Muscle of leg (tissue), 3 donors: ENCODE measurements at regions not wholly inside any gene's neighbourhood (a gene's known extent, or its start where the extent isn't known, plus 50 kb on each side); places are given as distances from the start of the nearest gene placed in this dataset.

Experiments
- DNase-seq: peaks from one replicate; pipeline ENCODE4 v3.0.0; 2013
- H3K27ac ChIP-seq: one replicate; pipeline ENCODE4 v1.5.1; 2013; ENCODE audit warnings: mild to moderate bottlenecking, low read length, control low read depth
- H3K27me3 ChIP-seq: one replicate; pipeline ENCODE4 v1.6.1; 2013; ENCODE audit warnings: low read length; ENCODE audit not compliant: control insufficient read depth, insufficient read depth
- H3K36me3 ChIP-seq: one replicate; pipeline ENCODE4 v1.6.1; 2013; ENCODE audit warnings: low read length; ENCODE audit not compliant: control insufficient read depth, insufficient read depth
- H3K4me1 ChIP-seq: one replicate; pipeline ENCODE4 v1.6.1; 2013; ENCODE audit warnings: low read length; ENCODE audit not compliant: control insufficient read depth, insufficient read depth
- H3K4me3 ChIP-seq: one replicate; pipeline ENCODE4 v1.5.1; 2013; ENCODE audit warnings: low read length, control low read depth
- H3K9me3 ChIP-seq: replicated peaks from 2 replicates; pipeline ENCODE4 v1.6.1; 2013; ENCODE audit warnings: low read depth, low read length; ENCODE audit not compliant: control insufficient read depth
- WGBS: methylation state at CpG from one replicate; pipeline ENCODE4 v1.1.5; 2013; ENCODE audit warnings: missing lambda C conversion rate; ENCODE audit not compliant: insufficient coverage; 5-methylcytosine and 5-hydroxymethylcytosine counted together

DNA sequence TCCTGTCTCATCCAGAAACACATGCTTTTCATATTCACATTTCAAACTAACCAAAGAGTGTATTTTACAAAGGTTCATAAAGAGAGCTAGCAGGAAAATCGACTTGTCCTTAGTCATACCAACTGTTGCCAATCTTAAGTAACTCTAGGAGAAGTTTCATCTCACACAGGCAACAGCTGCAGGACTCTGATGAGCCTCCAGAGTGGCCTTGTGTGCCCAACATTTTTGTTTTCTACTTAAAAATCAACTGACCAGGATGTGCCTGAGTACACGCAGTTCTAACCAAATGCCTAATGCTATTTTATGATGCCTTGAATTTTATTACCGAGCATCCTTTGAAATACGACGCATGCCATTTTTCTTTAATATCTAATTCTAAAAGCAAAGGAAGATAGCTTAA lies 595.9 kb upstream of the LRRTM4 start:
- Histone ChIP-seq H3K27ac (no peak overlapping the region), H3K27me3 (no peaks in the 10 kb centered on the region), H3K4me3 (no peak overlapping the region), H3K36me3 (no peaks in the 10 kb centered on the region), H3K9me3 (no peaks in the 10 kb centered on the region), H3K4me1 (peaks cover 2% of the 10 kb centered on the region)
- WGBS: 0% methylated on average over 1 of the region's 5 CpGs
- DNase-seq: peak; percentile 38

DNA sequence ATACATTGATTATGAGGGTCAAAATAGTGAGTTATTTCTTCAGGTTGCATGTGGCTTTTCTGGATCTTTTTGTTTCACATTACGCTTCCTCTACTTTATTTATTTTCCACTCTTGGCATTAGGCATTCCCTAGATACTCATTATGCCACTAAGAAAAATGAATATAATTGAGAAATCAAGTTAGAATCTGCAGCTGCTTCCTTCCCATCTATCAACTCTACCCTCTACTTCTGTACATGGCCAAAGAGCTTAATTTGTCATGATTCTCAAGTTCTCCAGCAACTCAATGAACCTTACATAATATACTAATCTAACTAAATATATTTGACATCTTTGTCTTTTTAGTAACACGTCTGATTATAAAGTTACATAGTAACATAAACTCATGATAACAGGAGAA lies 598.1 kb upstream of the LRRTM4 start:
- WGBS: no CpG with 5 or more reads among the region's 2 CpGs
- no peak overlapping the region for H3K27ac ChIP-seq
- DNase-seq: peak; percentile 6

DNA sequence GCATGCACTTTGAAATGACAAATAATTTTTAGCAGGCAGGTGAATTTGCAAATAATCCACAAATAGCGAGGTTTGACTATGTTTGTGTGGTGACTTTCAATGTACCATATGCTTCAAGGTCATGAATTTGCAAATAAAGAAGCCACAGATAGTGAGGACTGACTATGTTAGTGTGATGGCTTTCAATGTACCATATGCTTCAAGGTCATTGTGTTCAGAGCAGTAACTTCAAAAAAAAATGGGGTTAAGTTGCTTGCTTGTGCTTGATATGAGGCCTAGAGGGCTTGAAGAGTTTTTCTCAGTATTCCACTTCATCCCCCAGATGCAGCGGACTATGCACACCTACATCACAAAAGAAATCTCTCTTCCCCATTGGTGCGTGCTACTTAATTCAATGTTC lies 602.9 kb upstream of the LRRTM4 start:
- Histone ChIP-seq H3K27me3 (no peaks in the 10 kb centered on the region), H3K4me3 (no peak overlapping the region), H3K9me3 (no peaks in the 10 kb centered on the region), H3K27ac (no peak overlapping the region), H3K36me3 (no peaks in the 10 kb centered on the region), H3K4me1 (peaks cover 3% of the 10 kb centered on the region)
- WGBS: 80% methylated on average over 1 of the region's 3 CpGs
- no peak for DNase-seq

More for the DNA sequence above, 598.1 kb upstream of the LRRTM4 start:
- no peaks in the 10 kb centered on the region for H3K27me3 ChIP-seq
- no peaks in the 10 kb centered on the region for H3K36me3 ChIP-seq
- H3K4me3 ChIP-seq: no peak overlapping the region
- H3K4me1 ChIP-seq: peaks cover 2% of the 10 kb centered on the region
- no peaks in the 10 kb centered on the region for H3K9me3 ChIP-seq

DNA sequence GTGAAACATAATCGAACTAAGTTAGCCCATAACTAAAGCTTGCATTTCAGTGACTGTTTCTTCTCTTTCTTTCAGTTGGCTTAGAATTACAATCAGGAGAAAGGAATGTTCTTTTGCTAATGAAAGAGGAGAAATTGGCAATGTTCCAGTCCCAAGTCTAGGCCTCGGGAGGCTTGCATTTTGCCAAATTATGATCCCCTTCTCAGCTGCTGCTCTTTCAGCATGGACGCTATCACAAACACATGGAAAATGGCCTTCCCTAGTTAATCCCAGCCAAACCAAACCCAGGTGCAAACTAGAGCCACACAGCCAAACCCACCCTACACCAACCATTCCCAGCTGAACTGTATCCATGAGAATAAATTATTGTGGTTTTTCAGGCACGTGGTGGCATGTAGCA lies 605.2 kb upstream of the LRRTM4 start:
- WGBS: 47% methylated on average over 2 of the region's 4 CpGs
- H3K9me3 ChIP-seq: no peaks in the 10 kb centered on the region
- peaks cover 3% of the 10 kb centered on the region for H3K4me1 ChIP-seq
- H3K27me3 ChIP-seq: no peaks in the 10 kb centered on the region
- H3K4me3 ChIP-seq: no peak overlapping the region
- H3K27ac ChIP-seq: no peak overlapping the region
- no peaks in the 10 kb centered on the region for H3K36me3 ChIP-seq
- DNase-seq: peak; percentile 83

- Histone ChIP-seq H3K9me3 (no peaks in the 10 kb centered on the region), H3K4me1 (no peaks in the 10 kb centered on the region), H3K27me3 (no peaks in the 10 kb centered on the region), H3K4me3 (no peak overlapping the region), H3K36me3 (no peaks in the 10 kb centered on the region), H3K27ac (no peak overlapping the region)
- 43% methylated on average over 1 of the region's 4 CpGs for WGBS
- no peak for DNase-seq
These were observed 610.5 kb upstream of the LRRTM4 start for GRCh38 chr2:78132391-78133370.

DNA sequence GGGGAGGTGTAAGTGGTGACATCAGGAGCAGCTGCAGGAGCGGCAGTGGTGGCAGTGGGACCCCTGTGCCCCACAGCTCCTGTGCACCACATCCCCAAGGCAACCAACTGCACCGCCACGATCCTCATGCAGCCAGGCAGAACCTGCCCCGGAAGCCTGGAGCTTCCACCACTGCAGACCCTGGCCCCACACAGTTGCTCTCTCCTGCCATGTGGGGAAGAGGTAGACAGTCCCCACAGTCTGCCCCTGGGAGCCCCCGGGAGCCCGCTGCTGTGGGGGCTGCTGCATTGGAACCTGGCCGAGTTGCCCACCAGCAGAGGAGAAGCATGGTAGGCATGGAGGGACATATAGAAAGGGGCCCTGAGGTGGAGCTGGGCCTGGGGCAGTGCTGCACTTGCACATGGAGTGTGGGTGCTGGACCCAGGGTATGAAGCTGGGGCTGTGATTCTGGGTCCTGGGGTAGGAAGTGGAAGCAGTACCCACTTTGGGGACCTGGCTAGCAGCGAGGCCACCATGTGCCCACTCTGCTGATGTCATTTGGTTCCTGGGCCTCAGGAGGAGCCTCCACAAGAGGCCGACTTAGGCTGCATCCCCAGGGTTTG lies 623.3 kb upstream of the LRRTM4 start:
- Histone ChIP-seq H3K4me3 (no peak overlapping the region), H3K27ac (no peak overlapping the region), H3K9me3 (no peaks in the 10 kb centered on the region), H3K4me1 (no peaks in the 10 kb centered on the region), H3K27me3 (no peaks in the 10 kb centered on the region), H3K36me3 (no peaks in the 10 kb centered on the region)
- 95% methylated on average over 9 of the region's 9 CpGs for WGBS
- DNase-seq: no peak

DNA sequence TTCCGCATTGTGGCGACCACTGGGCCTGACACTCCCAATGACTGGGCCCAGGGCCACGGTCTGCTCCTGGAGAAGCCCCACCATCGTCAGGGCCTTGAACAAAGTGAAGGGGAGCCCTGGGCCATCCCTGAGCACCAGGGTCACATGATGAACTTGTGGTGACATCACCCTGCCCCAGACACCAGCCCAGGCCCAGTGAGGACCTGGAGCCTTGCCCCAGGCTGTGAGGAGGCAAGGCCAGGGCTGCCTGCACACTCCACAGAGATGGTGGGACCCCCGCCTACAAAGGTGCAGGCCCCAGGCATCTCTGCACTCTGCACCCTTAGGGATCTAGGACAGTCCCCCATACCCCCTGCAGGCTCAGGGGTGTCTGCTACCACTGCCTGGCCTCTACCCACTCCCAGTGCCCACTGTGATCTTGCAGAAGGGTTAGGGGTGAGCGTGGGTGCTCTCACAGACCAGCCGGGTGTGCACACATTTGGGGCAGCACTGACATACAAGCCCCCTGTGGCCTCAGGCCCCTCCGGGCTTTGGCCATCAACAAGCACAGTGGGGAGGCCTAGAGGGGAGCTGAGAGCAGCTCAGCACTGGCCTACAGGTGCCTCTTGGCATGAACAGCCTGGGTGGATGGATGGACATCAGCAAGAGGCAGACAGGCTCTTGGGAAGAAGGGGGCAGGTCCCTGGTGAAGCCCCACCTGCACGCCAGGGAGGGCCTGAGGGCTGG lies 624.0 kb upstream of the LRRTM4 start:
- Histone ChIP-seq H3K36me3 (no peaks in the 10 kb centered on the region), H3K27ac (no peak overlapping the region), H3K9me3 (no peaks in the 10 kb centered on the region), H3K4me3 (no peak overlapping the region), H3K4me1 (no peaks in the 10 kb centered on the region), H3K27me3 (no peaks in the 10 kb centered on the region)
- WGBS: 94% methylated on average over 7 of the region's 9 CpGs
- no peak for DNase-seq

DNA sequence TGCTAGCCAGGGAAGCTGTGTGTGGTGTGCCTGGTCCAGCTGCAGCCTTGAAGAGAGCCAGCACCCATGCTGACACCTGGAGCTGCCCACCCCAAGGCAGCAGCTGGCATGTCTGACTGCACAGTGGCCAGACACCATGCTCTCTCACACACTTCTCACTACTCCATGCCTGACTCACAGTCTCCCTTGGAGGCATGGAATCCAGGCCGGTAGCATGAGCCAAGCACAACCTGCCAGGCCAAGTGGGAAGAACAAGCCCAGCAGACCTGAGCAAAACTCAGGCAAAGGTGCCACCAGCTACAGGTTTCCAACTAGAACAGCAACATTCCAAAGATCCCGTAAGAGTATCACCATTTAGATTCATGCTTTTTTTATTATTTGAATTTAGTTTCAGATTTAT lies 625.3 kb upstream of the LRRTM4 start:
- no peak for DNase-seq
- H3K27me3 ChIP-seq: no peaks in the 10 kb centered on the region
- WGBS: no CpG with 5 or more reads among the region's 2 CpGs
- no peaks in the 10 kb centered on the region for H3K36me3 ChIP-seq
- no peaks in the 10 kb centered on the region for H3K9me3 ChIP-seq
- no peak overlapping the region for H3K4me3 ChIP-seq
- H3K27ac ChIP-seq: no peak overlapping the region
- no peaks in the 10 kb centered on the region for H3K4me1 ChIP-seq

GRCh38 chr2:78154586-78154985 lies 632.4 kb upstream of the LRRTM4 start:
- no CpG with 5 or more reads among the region's 2 CpGs for WGBS
- no peaks in the 10 kb centered on the region for H3K27me3 ChIP-seq

DNA sequence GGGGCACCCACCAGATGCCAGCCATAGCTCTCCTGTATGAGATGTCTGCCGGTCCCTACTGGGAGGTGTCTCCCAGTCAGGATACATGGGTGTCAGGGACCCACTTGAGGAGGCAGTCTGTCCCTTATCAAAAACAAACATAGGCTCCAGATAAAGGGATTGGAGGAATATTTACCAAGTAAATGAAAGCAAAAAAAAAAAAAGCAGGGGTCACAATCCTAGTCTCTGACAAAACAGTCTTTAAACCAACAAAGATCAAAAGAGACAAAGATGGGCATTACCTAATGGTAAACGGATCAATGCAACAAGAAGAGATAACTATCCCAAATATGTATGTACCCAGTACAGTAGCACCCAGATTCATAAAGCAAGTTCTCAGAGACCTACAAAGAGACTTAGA lies 640.0 kb upstream of the LRRTM4 start:
- Histone ChIP-seq H3K36me3 (no peaks in the 10 kb centered on the region), H3K9me3 (no peaks in the 10 kb centered on the region), H3K4me1 (no peaks in the 10 kb centered on the region), H3K27me3 (no peaks in the 10 kb centered on the region), H3K4me3 (no peak overlapping the region), H3K27ac (no peak overlapping the region)
- no peak for DNase-seq
- no CpG with 5 or more reads among the region's 2 CpGs for WGBS

More at GRCh38 chr2:78154586-78154985, 632.4 kb upstream of the LRRTM4 start:
- DNase-seq: no peak
- H3K4me1 ChIP-seq: no peaks in the 10 kb centered on the region
- no peaks in the 10 kb centered on the region for H3K36me3 ChIP-seq
- H3K27ac ChIP-seq: no peak overlapping the region
- no peaks in the 10 kb centered on the region for H3K9me3 ChIP-seq
- H3K4me3 ChIP-seq: no peak overlapping the region
